Vagina (tissue), 2 donors: ENCODE measurements at regions not wholly inside any gene's neighbourhood (a gene's known extent, or its start where the extent isn't known, plus 50 kb on each side); places are given as distances from the start of the nearest gene placed in this dataset.

Experiments
- DNase-seq, 2 donors: peaks; one replicate each; pipeline ENCODE4 v3.0.0-alpha.2; 2017; ENCODE audit errors: extremely low spot score in 2 of 2
- H3K27ac ChIP-seq: fragments of 200-600 bp; sonication (generic); one replicate; pipeline ENCODE4 v1.5.1; 2019
- H3K27me3 ChIP-seq: fragments of 200-600 bp; sonication (generic); one replicate; pipeline ENCODE4 v1.5.1; 2019
- H3K36me3 ChIP-seq, 2 donors: fragments of 200-600 bp; sonication (generic); one replicate each; pipeline ENCODE4 v1.5.1; 2017 to 2019
- H3K4me1 ChIP-seq: fragments of 200-600 bp; sonication (generic); one replicate; pipeline ENCODE4 v1.5.1; 2019
- H3K4me3 ChIP-seq, 2 donors: fragments of 200-600 bp; sonication (generic); 1 replicate in 1 of 2; 2 replicates in 1 of 2; pipeline ENCODE4 v1.5.1; 2016 to 2019
- H3K9me3 ChIP-seq: fragments of 200-600 bp; sonication (generic); one replicate; pipeline ENCODE4 v1.5.1; 2019
- POLR2A ChIP-seq, 2 donors: fragments of 450-650 bp; IDR thresholded peaks; one replicate each; pipeline ENCODE4 v1.6.1; 2017; ENCODE audit warnings: antibody characterized with exemption in 2 of 2, mild to moderate bottlenecking in 2 of 2, moderate library complexity in 2 of 2
- POLR2AphosphoS5 ChIP-seq, 2 donors: sonication (generic); formaldehyde crosslinking; IDR thresholded peaks; one replicate each; pipeline ENCODE4 v1.9.0; 2017; ENCODE audit warnings: antibody characterized with exemption in 2 of 2, mild to moderate bottlenecking in 2 of 2, low read depth in 1 of 2; ENCODE audit not compliant: insufficient read depth in 1 of 2
- intact Hi-C: fragments of 100-400 bp; cut with DNase I; formaldehyde crosslinking; loops from one replicate; pipeline ENCODE4 v1.15.1; 2023
- TF ChIP-seq, protein P1 (sequence below), 3 experiments: fragments of 450-650 bp in 2 of 3; fragments of 200-600 bp in 1 of 3; sonication (generic) in 1 of 3; IDR thresholded peaks; one replicate each; pipeline ENCODE4 v1.5.1; 2017 to 2019; ENCODE audit warnings: antibody characterized with exemption in 3 of 3, mild to moderate bottlenecking in 2 of 3, moderate library complexity in 2 of 3

DNA sequence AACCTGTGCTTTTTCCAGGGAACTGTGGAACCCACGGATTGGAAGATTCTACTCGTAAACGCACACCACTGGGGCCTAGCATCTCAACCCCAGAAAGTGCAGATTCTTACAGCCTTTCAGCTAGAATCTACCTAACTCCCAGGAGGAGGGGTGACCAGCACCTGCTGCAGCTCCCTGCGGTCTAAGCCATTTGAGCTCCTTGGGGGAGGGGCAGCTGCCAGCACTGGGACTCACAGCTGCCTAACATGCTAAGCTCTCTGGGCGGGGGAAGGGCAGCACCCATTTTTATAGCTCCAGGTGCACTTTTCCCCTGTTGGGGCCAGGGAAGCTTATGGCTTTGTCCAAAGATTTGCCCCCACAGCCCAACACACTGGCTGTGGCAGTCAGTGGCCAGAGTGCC lies 595.7 kb upstream of the EPHA5 start:
- Histone ChIP-seq H3K27me3 (no peaks in the 10 kb centered on the region), H3K9me3 (no peaks in the 10 kb centered on the region), H3K36me3 (no peaks in the 10 kb centered on the region), H3K4me3 (no peak overlapping the region), H3K4me1 (no peaks in the 10 kb centered on the region), H3K27ac (no peak overlapping the region)
- no peak for DNase-seq
- TF ChIP-seq POLR2A (IDR thresholded peaks at IDR 0.05) (no peak), POLR2AphosphoS5 (IDR thresholded peaks at IDR 0.05; ENCODE audit: insufficient read depth in 1 of 2, low read depth in 1 of 2) (no peak)
- TF ChIP-seq, protein P1, sequence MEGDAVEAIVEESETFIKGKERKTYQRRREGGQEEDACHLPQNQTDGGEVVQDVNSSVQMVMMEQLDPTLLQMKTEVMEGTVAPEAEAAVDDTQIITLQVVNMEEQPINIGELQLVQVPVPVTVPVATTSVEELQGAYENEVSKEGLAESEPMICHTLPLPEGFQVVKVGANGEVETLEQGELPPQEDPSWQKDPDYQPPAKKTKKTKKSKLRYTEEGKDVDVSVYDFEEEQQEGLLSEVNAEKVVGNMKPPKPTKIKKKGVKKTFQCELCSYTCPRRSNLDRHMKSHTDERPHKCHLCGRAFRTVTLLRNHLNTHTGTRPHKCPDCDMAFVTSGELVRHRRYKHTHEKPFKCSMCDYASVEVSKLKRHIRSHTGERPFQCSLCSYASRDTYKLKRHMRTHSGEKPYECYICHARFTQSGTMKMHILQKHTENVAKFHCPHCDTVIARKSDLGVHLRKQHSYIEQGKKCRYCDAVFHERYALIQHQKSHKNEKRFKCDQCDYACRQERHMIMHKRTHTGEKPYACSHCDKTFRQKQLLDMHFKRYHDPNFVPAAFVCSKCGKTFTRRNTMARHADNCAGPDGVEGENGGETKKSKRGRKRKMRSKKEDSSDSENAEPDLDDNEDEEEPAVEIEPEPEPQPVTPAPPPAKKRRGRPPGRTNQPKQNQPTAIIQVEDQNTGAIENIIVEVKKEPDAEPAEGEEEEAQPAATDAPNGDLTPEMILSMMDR (IDR thresholded peaks at IDR 0.05), result no peak
- intact Hi-C loops, result no loop called here

DNA sequence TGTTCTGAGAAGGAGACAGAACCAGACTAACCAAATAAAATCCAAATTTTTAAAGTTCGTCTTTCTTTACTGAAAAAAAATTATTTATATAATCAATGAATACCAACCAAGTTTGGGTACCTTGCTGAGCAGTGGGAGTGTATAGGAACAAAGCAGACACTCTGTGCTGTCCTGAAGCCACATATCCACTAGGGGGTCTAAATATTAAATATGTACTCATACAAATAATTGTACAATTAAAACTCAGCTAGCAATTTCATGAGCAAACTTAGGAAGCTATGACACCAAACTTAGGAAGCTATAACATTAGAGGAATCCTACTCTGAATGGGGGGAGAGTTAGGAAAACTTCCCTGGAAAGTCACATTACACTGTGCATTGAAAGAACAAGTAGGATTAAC lies 582.0 kb upstream of the EPHA5 start:
- TF ChIP-seq POLR2A (IDR thresholded peaks at IDR 0.05), result no peak
- no peak for TF ChIP-seq POLR2AphosphoS5 (IDR thresholded peaks at IDR 0.05; ENCODE audit: insufficient read depth in 1 of 2, low read depth in 1 of 2)
- TF ChIP-seq, protein P1 (IDR thresholded peaks at IDR 0.05), result no peak
- H3K27ac ChIP-seq, result no peak overlapping the region
- H3K4me3 ChIP-seq, result no peak overlapping the region
- no peaks in the 10 kb centered on the region for H3K36me3 ChIP-seq
- H3K4me1 ChIP-seq, result no peaks in the 10 kb centered on the region
- H3K27me3 ChIP-seq, result no peaks in the 10 kb centered on the region
- no peaks in the 10 kb centered on the region for H3K9me3 ChIP-seq
- DNase-seq, result no peak
- intact Hi-C loops, result no loop called here

DNA sequence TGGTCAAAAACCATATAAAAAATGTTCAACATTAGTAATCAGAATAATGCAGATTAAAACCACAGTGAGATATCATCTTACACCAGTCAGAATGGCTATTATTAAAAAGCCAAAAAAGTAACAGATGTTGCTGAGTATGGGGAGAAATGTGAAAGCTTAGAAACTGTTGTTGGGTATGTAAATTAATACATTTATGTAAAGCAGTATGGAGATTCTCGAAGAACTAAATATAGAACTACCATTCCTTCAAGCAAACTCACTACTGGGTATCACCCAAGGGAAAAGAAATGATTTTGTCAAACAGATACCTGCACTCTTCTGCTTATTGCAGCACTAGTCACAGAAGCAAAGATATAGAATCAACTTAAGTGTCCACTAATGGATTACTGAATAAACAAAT lies 576.4 kb upstream of the EPHA5 start:
- no peak for DNase-seq
- no peak overlapping the region for H3K27ac ChIP-seq
- intact Hi-C loops, result no loop called here
- no peaks in the 10 kb centered on the region for H3K36me3 ChIP-seq
- no peaks in the 10 kb centered on the region for H3K9me3 ChIP-seq
- H3K27me3 ChIP-seq, result no peaks in the 10 kb centered on the region
- no peaks in the 10 kb centered on the region for H3K4me1 ChIP-seq
- TF ChIP-seq POLR2AphosphoS5 (IDR thresholded peaks at IDR 0.05; ENCODE audit: insufficient read depth in 1 of 2, low read depth in 1 of 2), result no peak
- TF ChIP-seq, protein P1 (IDR thresholded peaks at IDR 0.05), result no peak
- TF ChIP-seq POLR2A (IDR thresholded peaks at IDR 0.05), result no peak
- no peak overlapping the region for H3K4me3 ChIP-seq

DNA sequence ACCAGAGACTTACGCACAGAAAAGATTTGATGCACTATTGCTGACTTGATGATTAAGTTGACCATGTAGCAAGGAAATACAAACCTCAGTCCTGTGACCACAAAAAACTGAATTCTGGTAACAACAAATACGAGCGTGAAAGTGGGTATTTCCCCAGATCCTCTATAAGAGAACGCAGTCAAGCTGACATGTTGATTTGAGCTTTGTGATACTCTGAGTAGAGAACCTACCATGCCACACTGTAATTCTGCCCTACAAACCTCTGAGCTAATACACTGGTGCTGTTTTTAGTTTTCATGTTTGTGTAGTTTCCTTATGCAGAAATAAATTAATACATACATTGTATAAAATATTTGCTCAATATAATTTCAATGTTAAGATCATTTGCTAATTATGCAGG lies 565.6 kb upstream of the EPHA5 start:
- TF ChIP-seq POLR2A (IDR thresholded peaks at IDR 0.05), result no peak
- TF ChIP-seq, protein P1 (IDR thresholded peaks at IDR 0.05), result no peak
- TF ChIP-seq POLR2AphosphoS5 (IDR thresholded peaks at IDR 0.05; ENCODE audit: insufficient read depth in 1 of 2, low read depth in 1 of 2), result no peak
- H3K4me3 ChIP-seq, result no peak overlapping the region
- no peak for DNase-seq

DNA sequence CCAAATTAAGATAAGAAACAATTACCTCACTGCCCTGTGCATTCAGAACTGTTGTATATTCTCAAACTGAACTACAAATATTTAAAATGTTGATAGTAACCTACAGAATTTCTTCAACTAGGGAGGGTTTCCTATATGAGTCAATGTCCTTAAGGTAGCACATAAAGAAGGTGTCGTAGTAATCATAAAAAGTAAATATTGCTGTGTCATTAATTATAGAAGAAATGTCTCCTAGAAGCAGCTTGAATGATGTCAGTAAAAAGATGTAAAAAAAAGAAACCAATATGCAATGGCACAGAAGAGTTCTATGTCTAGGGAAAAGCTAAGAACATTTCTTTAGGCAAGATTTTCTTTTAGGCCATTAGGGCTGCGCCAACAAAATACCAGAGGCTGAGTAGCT lies 559.6 kb upstream of the EPHA5 start:
- H3K27ac ChIP-seq, result no peak overlapping the region
- no peaks in the 10 kb centered on the region for H3K4me1 ChIP-seq
- intact Hi-C loops, result loop anchor here (2.0 kb wide), 1 partner anchor 39 kb away; no protein-coding TSS in a partner anchor
- no peak for DNase-seq
- H3K4me3 ChIP-seq, result no peak overlapping the region
- TF ChIP-seq, protein P1 (IDR thresholded peaks at IDR 0.05), result no peak
- TF ChIP-seq POLR2A (IDR thresholded peaks at IDR 0.05) (no peak), POLR2AphosphoS5 (IDR thresholded peaks at IDR 0.05; ENCODE audit: insufficient read depth in 1 of 2, low read depth in 1 of 2) (no peak)
- H3K27me3 ChIP-seq, result no peaks in the 10 kb centered on the region
- H3K9me3 ChIP-seq, result no peaks in the 10 kb centered on the region
- no peaks in the 10 kb centered on the region for H3K36me3 ChIP-seq

More for the DNA sequence above, 565.6 kb upstream of the EPHA5 start:
- intact Hi-C loops, result no loop called here
- no peak overlapping the region for H3K27ac ChIP-seq
- H3K4me1 ChIP-seq, result no peaks in the 10 kb centered on the region
- no peaks in the 10 kb centered on the region for H3K9me3 ChIP-seq
- no peaks in the 10 kb centered on the region for H3K27me3 ChIP-seq
- no peaks in the 10 kb centered on the region for H3K36me3 ChIP-seq
